GM19372 (cell line): ENCODE measurements at regions not wholly inside any gene's neighbourhood (a gene's known extent, or its start where the extent isn't known, plus 50 kb on each side); places are given as distances from the start of the nearest gene placed in this dataset.
"Not testable (repeated sequence)": the region's sequence is repeated elsewhere in the genome, so short reads cannot be mapped to it uniquely, and the experiment has no call there.

ENCODE experiments used
- ATAC-seq: cut with Tn5 transposase; IDR thresholded peaks from one replicate; pipeline ENCODE4 v1.9.1; 2021; ENCODE audit warnings: mild to moderate bottlenecking, low read depth, moderate library complexity; ENCODE audit not compliant: unreplicated experiment

GRCh38 chr4:11702886-11703557 is 274.3 kb upstream of the HS3ST1 start:
- ATAC-seq: no peak

- no peak for ATAC-seq
Measured at GRCh38 chr4:11701966-11702725, 273.5 kb upstream of the HS3ST1 start.

- ATAC-seq: no peak
Measured at GRCh38 chr4:11700751-11701226, 272.1 kb upstream of the HS3ST1 start.

GRCh38 chr4:11698846-11699590 is 270.3 kb upstream of the HS3ST1 start:
- no peak for ATAC-seq

- no peak for ATAC-seq
Measured at GRCh38 chr4:11698033-11698432, 269.3 kb upstream of the HS3ST1 start.

- ATAC-seq: no peak
Measured at GRCh38 chr4:11693693-11694092, 265.0 kb upstream of the HS3ST1 start.

- ATAC-seq: no peak
Measured at GRCh38 chr4:11691236-11691635, 262.5 kb upstream of the HS3ST1 start.

- no peak for ATAC-seq
Measured at GRCh38 chr4:11687727-11688126, 259.0 kb upstream of the HS3ST1 start.

- no peak for ATAC-seq
Measured at GRCh38 chr4:11685481-11685880, 256.8 kb upstream of the HS3ST1 start.

- ATAC-seq: no peak
Measured at GRCh38 chr4:11675051-11675800, 246.5 kb upstream of the HS3ST1 start.

- no peak for ATAC-seq
Measured at GRCh38 chr4:11670304-11670703, 241.6 kb upstream of the HS3ST1 start.

GRCh38 chr4:11669156-11669555 is 240.5 kb upstream of the HS3ST1 start:
- ATAC-seq: no peak

GRCh38 chr4:11663114-11663513 is 234.4 kb upstream of the HS3ST1 start:
- ATAC-seq: no peak

GRCh38 chr4:11650801-11651596 is 222.3 kb upstream of the HS3ST1 start:
- no peak for ATAC-seq

GRCh38 chr4:11647433-11647832 is 218.7 kb upstream of the HS3ST1 start:
- ATAC-seq: no peak

GRCh38 chr4:11643081-11643480 is 214.4 kb upstream of the HS3ST1 start:
- ATAC-seq: not testable (repeated sequence)

GRCh38 chr4:11640584-11640983 is 211.9 kb upstream of the HS3ST1 start:
- ATAC-seq: no peak

GRCh38 chr4:11636551-11636950 is 207.9 kb upstream of the HS3ST1 start:
- ATAC-seq: no peak

GRCh38 chr4:11636031-11636430 is 207.3 kb upstream of the HS3ST1 start:
- no peak for ATAC-seq

- no peak for ATAC-seq
Measured at GRCh38 chr4:11635342-11635741, 206.6 kb upstream of the HS3ST1 start.
